Esophagus squamous epithelium (tissue), 5 donors: ENCODE measurements at regions not wholly inside any gene's neighbourhood (a gene's known extent, or its start where the extent isn't known, plus 50 kb on each side); places are given as distances from the start of the nearest gene placed in this dataset.

Experiments used
- DNase-seq: peaks from one replicate; lab custom pipeline; 2025; lab: John Stamatoyannopoulos, UW
- H3K27ac ChIP-seq, 4 donors: fragments of 200-600 bp; sonication (generic); one replicate each; pipeline ENCODE4 v1.5.1; 2016 to 2019; ENCODE audit warnings: mild to moderate bottlenecking in 1 of 4
- H3K27me3 ChIP-seq, 4 donors: fragments of 200-600 bp; sonication (generic); 1 replicate in 3 of 4; 2 replicates in 1 of 4; pipeline versions ENCODE4 v1.5.1 to v1.6.0; 2017 to 2021; ENCODE audit warnings: antibody characterized with exemption in 1 of 4
- H3K36me3 ChIP-seq, 3 donors: fragments of 200-600 bp; sonication (generic); one replicate each; pipeline ENCODE4 v1.5.1; 2016 to 2019
- H3K4me1 ChIP-seq, 3 donors: fragments of 200-600 bp; sonication (generic); one replicate each; pipeline ENCODE4 v1.5.1; 2017 to 2019
- H3K4me3 ChIP-seq, 4 donors: fragments of 200-600 bp; sonication (generic); 1 replicate in 3 of 4; 2 replicates in 1 of 4; pipeline ENCODE4 v1.5.1; 2016 to 2019; ENCODE audit warnings: mild to moderate bottlenecking in 2 of 4, moderate library complexity in 1 of 4
- H3K9me3 ChIP-seq, 3 donors: fragments of 200-600 bp; sonication (generic); one replicate each; pipeline ENCODE4 v1.5.1; 2016 to 2019
- POLR2A ChIP-seq, 4 donors: fragments of 450-650 bp; IDR thresholded peaks; one replicate each; pipeline ENCODE4 v1.6.1; 2017; ENCODE audit warnings: antibody characterized with exemption in 4 of 4, mild to moderate bottlenecking in 4 of 4, moderate library complexity in 3 of 4
- WGBS, 2 donors: methylation state at CpG; one replicate each; pipeline ENCODE4 v1.1.5; 2018; 5-methylcytosine and 5-hydroxymethylcytosine counted together
- intact Hi-C: fragments of 100-400 bp; cut with DNase I; formaldehyde crosslinking; loops from one replicate; pipeline ENCODE4 v1.15.0; 2022
- TF ChIP-seq, protein P1 (sequence below), 6 experiments: fragments of 450-650 bp in 4 of 6; fragments of 200-600 bp in 2 of 6; sonication (generic) in 2 of 6; IDR thresholded peaks; one replicate each; pipeline ENCODE4 v1.5.1; 2016 to 2019; ENCODE audit warnings: antibody characterized with exemption in 6 of 6, mild to moderate bottlenecking in 4 of 6, moderate library complexity in 4 of 6
- donor health status: DM: yes; HTN: yes; CAD: no.

DNA sequence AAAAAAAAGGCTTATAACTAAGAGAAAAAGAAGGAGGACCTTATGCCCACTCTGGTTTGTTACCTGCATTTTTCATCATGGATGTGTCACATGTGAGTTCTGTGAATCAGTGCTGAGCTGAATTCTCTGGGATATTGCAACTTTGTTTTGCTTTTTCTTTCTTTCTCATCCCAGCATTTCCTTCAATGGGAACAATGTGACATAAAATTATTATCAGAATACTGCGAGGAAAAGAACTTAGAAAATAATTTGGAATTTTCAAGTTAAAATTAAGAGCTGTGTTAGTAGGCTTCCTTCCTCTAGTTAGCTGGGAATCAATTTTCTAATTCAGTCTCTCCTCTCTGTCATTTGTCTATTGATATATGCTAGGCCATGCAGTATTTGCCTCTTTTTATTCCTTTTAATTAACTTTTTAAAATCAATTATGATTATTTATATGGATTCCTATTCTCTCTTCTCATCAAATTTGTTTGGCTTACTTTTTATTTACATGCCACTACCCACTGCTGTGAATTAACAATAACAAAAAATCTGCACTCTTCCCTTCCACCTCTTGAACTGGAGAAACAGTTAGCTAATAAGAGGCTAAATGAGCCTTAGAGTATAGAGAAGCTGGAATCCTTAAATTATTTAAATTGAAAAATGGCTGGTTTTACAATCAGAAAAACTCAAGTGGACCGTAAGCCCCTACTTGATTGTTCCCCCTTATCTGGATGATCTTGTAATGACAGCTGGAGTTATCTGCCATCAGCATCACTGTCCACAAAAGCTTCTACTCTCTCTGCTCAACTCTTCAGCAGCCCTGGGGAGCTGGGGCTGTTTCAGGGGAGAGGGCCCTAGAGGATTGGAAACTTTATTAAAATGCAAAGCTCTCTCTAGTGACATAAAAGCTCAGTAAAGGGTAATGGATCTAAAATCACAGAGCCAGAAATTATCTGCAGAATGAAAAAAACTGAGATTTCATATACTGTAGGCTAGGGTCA lies 95.3 kb upstream of the SOX2 start:
- no peak for DNase-seq
- H3K27ac ChIP-seq = no peak overlapping the region
- no peaks in the 10 kb centered on the region for H3K27me3 ChIP-seq
- intact Hi-C loops = no loop called here
- H3K4me1 ChIP-seq = no peaks in the 10 kb centered on the region
- H3K9me3 ChIP-seq = no peaks in the 10 kb centered on the region
- no peaks in the 10 kb centered on the region for H3K36me3 ChIP-seq
- H3K4me3 ChIP-seq = no peak overlapping the region
- 77 to 84% methylated on average over 2 of the region's 2 CpGs for WGBS, 2 donors
- no peak for TF ChIP-seq POLR2A (IDR thresholded peaks at IDR 0.05)
- TF ChIP-seq, protein P1, sequence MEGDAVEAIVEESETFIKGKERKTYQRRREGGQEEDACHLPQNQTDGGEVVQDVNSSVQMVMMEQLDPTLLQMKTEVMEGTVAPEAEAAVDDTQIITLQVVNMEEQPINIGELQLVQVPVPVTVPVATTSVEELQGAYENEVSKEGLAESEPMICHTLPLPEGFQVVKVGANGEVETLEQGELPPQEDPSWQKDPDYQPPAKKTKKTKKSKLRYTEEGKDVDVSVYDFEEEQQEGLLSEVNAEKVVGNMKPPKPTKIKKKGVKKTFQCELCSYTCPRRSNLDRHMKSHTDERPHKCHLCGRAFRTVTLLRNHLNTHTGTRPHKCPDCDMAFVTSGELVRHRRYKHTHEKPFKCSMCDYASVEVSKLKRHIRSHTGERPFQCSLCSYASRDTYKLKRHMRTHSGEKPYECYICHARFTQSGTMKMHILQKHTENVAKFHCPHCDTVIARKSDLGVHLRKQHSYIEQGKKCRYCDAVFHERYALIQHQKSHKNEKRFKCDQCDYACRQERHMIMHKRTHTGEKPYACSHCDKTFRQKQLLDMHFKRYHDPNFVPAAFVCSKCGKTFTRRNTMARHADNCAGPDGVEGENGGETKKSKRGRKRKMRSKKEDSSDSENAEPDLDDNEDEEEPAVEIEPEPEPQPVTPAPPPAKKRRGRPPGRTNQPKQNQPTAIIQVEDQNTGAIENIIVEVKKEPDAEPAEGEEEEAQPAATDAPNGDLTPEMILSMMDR (IDR thresholded peaks at IDR 0.05) = no peak

DNA sequence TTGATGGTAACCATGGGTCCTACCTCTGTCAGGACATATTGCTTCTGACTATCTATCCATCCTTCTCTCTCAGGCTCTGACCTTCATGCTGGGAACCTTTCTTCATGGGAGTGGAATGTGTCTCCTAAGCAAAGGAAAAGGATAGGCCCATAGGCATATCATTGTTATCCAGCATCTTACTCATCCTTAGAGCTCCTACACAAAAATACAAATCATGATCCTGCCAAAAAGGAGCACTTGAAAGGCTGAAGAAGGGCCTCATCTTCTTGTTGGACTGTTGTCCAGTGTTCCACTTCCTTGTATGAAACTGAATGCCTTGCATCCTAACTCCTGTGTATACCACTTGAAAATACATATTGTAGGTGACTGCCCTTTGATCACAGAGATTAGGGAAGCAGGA lies 96.1 kb upstream of the SOX2 start:
- H3K9me3 ChIP-seq = no peaks in the 10 kb centered on the region
- no peak overlapping the region for H3K4me3 ChIP-seq
- no peaks in the 10 kb centered on the region for H3K36me3 ChIP-seq
- H3K4me1 ChIP-seq = no peaks in the 10 kb centered on the region
- H3K27me3 ChIP-seq = no peaks in the 10 kb centered on the region
- intact Hi-C loops = no loop called here
- H3K27ac ChIP-seq = no peak overlapping the region
- TF ChIP-seq POLR2A (IDR thresholded peaks at IDR 0.05) = no peak
- TF ChIP-seq, protein P1 (IDR thresholded peaks at IDR 0.05) = no peak
- DNase-seq = no peak

DNA sequence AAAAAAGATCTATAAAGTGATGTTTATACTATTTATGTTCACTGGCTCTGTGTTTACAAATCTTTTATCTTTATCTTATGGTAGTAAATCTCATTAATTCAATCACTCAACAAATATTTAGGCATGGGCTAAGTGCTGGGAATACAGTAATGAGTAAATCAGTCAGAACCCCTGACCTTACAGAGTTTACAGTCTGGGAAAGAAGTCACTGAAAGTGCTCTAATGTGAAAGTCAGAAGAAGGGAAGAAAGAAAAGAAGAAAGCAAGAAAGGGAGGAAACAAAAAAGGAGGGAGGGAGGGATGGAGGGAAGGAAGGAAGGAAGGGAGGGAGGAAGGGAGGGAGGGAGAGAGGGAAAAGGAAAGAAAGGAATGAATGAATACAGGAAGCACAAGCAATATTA lies 96.8 kb upstream of the SOX2 start:
- intact Hi-C loops = no loop called here
- H3K4me3 ChIP-seq = no peak overlapping the region
- no peaks in the 10 kb centered on the region for H3K9me3 ChIP-seq
- TF ChIP-seq, protein P1 (IDR thresholded peaks at IDR 0.05) = no peak
- no peak for TF ChIP-seq POLR2A (IDR thresholded peaks at IDR 0.05)
- H3K36me3 ChIP-seq = no peaks in the 10 kb centered on the region
- no peaks in the 10 kb centered on the region for H3K4me1 ChIP-seq
- no peak overlapping the region for H3K27ac ChIP-seq
- DNase-seq = no peak
- H3K27me3 ChIP-seq = no peaks in the 10 kb centered on the region

DNA sequence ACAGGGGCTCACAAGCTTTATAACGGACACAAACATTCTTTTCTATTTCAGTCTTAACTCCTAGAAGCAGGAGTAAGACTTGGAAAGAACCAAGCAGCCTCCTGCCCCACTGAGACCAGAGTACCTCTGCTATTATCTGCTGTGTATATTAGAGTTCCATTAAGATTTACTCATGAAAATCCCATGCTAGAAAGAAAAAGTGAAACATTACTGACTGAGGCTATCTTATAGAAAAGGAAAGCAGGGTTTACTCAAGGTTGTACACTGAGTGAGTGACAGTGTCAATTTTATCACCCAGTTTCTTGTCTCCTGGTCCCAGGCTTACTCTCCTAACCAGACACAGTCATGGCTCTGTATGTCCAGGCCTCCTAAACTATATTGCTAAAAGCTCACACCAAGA lies 97.9 kb upstream of the SOX2 start:
- no peaks in the 10 kb centered on the region for H3K4me1 ChIP-seq
- intact Hi-C loops = no loop called here
- H3K36me3 ChIP-seq = no peaks in the 10 kb centered on the region
- 38 to 57% methylated on average over 1 of the region's 1 CpG for WGBS, 2 donors
- no peaks in the 10 kb centered on the region for H3K9me3 ChIP-seq
- H3K27ac ChIP-seq = no peak overlapping the region
- no peak overlapping the region for H3K4me3 ChIP-seq
- DNase-seq = no peak
- no peaks in the 10 kb centered on the region for H3K27me3 ChIP-seq
- TF ChIP-seq POLR2A (IDR thresholded peaks at IDR 0.05) = no peak
- TF ChIP-seq, protein P1 (IDR thresholded peaks at IDR 0.05) = no peak

DNA sequence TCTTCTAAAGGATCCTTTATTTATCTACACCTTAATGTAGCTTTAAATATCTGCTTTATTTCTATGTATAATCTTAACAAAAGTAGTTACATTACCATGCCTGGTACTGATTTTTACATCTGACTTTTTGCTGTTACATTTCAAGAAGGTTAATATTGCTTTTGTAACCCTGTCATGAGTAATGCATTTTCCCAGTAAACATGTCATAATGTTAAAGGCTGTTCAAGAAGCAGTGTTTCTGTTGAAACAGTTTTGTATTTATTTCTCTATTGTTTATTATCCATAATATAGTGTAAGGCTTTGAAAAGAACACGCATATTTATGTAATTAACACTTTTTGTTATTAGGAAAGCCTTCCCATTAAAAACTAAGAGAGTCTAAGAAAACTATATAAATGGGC lies 98.5 kb upstream of the SOX2 start:
- Histone ChIP-seq H3K36me3 (no peaks in the 10 kb centered on the region), H3K4me1 (no peaks in the 10 kb centered on the region), H3K27me3 (no peaks in the 10 kb centered on the region), H3K27ac (no peak overlapping the region), H3K9me3 (no peaks in the 10 kb centered on the region), H3K4me3 (no peak overlapping the region)
- intact Hi-C loops = no loop called here
- DNase-seq = no peak
- TF ChIP-seq, protein P1 (IDR thresholded peaks at IDR 0.05) = no peak
- no peak for TF ChIP-seq POLR2A (IDR thresholded peaks at IDR 0.05)
- 46 to 67% methylated on average over 1 of the region's 1 CpG for WGBS, 2 donors
